ENCODE measurements at regions not wholly inside any gene's neighbourhood (a gene's known extent, or its start where the extent isn't known, plus 50 kb on each side); places are given as distances from the start of the nearest gene placed in this dataset.

DNA sequence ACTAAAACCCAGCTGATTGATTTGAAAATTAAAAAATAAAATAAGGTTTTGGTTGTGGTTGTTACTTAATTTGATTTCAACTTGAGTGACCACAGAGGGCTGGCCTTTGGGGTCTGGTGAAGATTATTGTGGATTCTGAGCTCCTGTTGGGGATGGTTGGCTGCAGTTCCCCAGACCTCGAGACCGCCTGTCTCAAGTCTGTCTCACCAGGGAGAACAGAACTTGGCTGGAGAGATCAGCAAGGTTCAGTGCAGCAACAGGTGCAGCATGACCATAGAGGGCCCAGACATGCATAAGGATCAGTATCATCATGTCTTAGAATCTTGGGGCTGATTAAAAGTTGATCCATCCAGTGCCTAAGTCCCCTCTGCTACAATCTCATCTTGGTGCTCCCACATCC lies 491.9 kb downstream of the BCOR start:
- 77 to 96% (median 80%) methylated on average over 1 to 2 of the region's 2 CpGs for WGBS, 5 donors
- intact Hi-C loops (cut with DNase I; ENCODE audit: low total_unique reads), result no loop called here

DNA sequence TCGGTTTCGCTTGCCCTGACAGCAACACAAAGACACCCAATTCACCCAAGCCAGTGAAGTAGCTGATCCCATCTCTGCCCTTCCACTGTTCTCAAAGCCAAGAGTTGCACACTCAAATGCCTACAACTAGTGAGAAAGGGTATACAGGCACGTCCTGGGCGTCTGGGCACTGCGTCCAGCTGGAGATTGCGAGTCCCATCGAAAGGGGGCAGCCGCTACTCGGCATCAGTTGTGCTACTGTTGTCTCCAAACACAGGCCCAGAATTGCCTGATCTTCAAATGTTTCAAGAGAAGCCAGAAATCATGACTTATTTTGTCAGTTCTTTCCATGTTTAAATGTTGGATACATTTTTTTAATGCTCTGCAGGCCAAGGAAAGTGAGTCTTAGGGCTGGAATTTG lies 487.8 kb downstream of the BCOR start:
- no peak overlapping the region for H3K27ac ChIP-seq
- peaks cover 0 to 15% (median 5%) of the 10 kb centered on the region in 6 donors for H3K4me1 ChIP-seq
- TF ChIP-seq POLR2AphosphoS5 (IDR thresholded peaks at IDR 0.05), result no peak
- H3K27me3 ChIP-seq (replicated peaks in 1 of 7), result peaks cover 0 to 51% (median 9%) of the 10 kb centered on the region in 7 donors
- H3K4me3 ChIP-seq, result no peak overlapping the region
- intact Hi-C loops (cut with DNase I; ENCODE audit: low total_unique reads), result no loop called here
- 77 to 97% (median 93%) methylated on average over 9 of the region's 9 CpGs for WGBS, 5 donors
- H3K9me3 ChIP-seq, result peaks cover 0 to 12% (median 0%) of the 10 kb centered on the region in 8 donors
- no peak for DNase-seq
- H3K36me3 ChIP-seq, result no peaks in the 10 kb centered on the region

More for the DNA sequence above, 491.9 kb downstream of the BCOR start:
- Histone ChIP-seq H3K27me3 (replicated peaks in 1 of 7) (peaks cover 0 to 27% (median 0%) of the 10 kb centered on the region in 7 donors), H3K9me3 (peaks cover 0 to 12% (median 0%) of the 10 kb centered on the region in 8 donors), H3K27ac (no peak overlapping the region), H3K36me3 (no peaks in the 10 kb centered on the region), H3K4me3 (no peak overlapping the region), H3K4me1 (no peaks in the 10 kb centered on the region)
- no peak for DNase-seq
- no peak for TF ChIP-seq POLR2A (IDR thresholded peaks at IDR 0.05)
- TF ChIP-seq POLR2AphosphoS5 (IDR thresholded peaks at IDR 0.05), result no peak
- TF ChIP-seq, protein P1, sequence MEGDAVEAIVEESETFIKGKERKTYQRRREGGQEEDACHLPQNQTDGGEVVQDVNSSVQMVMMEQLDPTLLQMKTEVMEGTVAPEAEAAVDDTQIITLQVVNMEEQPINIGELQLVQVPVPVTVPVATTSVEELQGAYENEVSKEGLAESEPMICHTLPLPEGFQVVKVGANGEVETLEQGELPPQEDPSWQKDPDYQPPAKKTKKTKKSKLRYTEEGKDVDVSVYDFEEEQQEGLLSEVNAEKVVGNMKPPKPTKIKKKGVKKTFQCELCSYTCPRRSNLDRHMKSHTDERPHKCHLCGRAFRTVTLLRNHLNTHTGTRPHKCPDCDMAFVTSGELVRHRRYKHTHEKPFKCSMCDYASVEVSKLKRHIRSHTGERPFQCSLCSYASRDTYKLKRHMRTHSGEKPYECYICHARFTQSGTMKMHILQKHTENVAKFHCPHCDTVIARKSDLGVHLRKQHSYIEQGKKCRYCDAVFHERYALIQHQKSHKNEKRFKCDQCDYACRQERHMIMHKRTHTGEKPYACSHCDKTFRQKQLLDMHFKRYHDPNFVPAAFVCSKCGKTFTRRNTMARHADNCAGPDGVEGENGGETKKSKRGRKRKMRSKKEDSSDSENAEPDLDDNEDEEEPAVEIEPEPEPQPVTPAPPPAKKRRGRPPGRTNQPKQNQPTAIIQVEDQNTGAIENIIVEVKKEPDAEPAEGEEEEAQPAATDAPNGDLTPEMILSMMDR (IDR thresholded peaks at IDR 0.05 in 8 of 11, conservative IDR thresholded peaks at IDR 0.05 in 3 of 11), result no peak

DNA sequence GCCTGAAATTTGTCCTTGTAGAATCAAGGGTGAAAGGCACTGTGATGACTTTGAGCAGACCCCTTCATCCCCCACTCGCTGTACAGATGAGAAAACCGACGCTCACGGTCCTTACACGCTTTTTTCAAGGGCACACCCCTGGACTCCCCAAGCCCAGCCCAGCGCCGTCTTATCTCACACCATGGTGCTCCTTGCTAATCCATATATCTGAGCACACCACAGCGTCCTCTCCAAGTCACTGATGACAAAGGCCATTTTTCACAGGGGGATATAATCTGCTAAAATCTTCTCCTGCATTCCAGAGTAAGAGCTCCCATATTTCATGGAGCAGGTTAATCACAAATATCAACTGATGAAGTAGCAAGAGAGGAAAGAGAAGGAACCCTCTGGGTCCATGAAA lies 486.3 kb downstream of the BCOR start:
- peaks cover 0 to 15% (median 5%) of the 10 kb centered on the region in 6 donors for H3K4me1 ChIP-seq
- DNase-seq, result no peak
- TF ChIP-seq POLR2AphosphoS5 (IDR thresholded peaks at IDR 0.05) (no peak), POLR2A (IDR thresholded peaks at IDR 0.05) (no peak)
- TF ChIP-seq, protein P1 (IDR thresholded peaks at IDR 0.05 in 8 of 11, conservative IDR thresholded peaks at IDR 0.05 in 3 of 11), result no peak
- H3K9me3 ChIP-seq, result peaks cover 0 to 11% (median 0%) of the 10 kb centered on the region in 8 donors
- no peak overlapping the region for H3K27ac ChIP-seq
- intact Hi-C loops (cut with DNase I; ENCODE audit: low total_unique reads), result no loop called here
- no peaks in the 10 kb centered on the region for H3K36me3 ChIP-seq
- 79 to 100% (median 89%) methylated on average over 8 of the region's 8 CpGs for WGBS, 5 donors
- H3K27me3 ChIP-seq (replicated peaks in 1 of 7), result peaks cover 0 to 47% (median 9%) of the 10 kb centered on the region in 7 donors
- H3K4me3 ChIP-seq, result no peak overlapping the region

DNA sequence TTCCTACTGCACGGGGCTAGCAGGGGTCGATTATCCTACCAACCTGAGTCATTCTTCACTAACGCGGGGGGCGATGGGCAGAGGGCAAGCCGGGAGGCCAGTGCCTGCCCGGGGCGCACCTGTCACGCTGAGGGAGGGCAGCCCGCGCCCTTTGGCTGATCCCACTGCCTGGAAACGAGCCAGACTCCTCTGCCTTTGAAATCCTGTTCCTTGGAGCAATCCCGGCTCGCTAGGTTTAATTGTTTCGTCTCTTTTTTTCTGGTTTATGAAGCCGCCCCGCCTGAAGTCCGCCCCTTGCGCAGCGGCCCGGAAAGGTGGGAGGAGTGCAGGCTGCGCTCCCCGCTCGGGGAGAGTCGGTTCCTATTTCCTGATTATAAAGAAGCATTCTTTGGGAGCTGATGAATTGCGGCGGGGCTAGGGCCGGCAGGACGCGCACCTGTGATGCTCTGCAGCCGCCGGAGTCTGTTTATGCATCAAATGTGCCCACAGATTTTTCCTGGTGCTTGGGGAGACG lies 484.2 kb downstream of the BCOR start:
- TF ChIP-seq POLR2A (IDR thresholded peaks at IDR 0.05) (no peak), POLR2AphosphoS5 (IDR thresholded peaks at IDR 0.05) (no peak)
- TF ChIP-seq, protein P1 (IDR thresholded peaks at IDR 0.05 in 8 of 11, conservative IDR thresholded peaks at IDR 0.05 in 3 of 11), result no peak
- DNase-seq, result no peak
- peaks cover 0 to 15% (median 5%) of the 10 kb centered on the region in 6 donors for H3K4me1 ChIP-seq
- WGBS, 5 donors, result 0 to 21% (median 2%) methylated on average over 28 to 33 of the region's 33 CpGs
- no peaks in the 10 kb centered on the region for H3K9me3 ChIP-seq
- peak overlapping the region in 6 of 8 donors; percentile 7 to 59 (median 19) for H3K4me3 ChIP-seq
- intact Hi-C loops (cut with DNase I; ENCODE audit: low total_unique reads), result no loop called here
- no peak overlapping the region for H3K27ac ChIP-seq
- H3K27me3 ChIP-seq (replicated peaks in 1 of 7), result peaks cover 0 to 47% (median 9%) of the 10 kb centered on the region in 7 donors
- no peaks in the 10 kb centered on the region for H3K36me3 ChIP-seq

Measured in spleen (tissue), 11 donors.